Upper lobe of right lung (tissue), 1 donor: ENCODE measurements at regions not wholly inside any gene's neighbourhood (a gene's known extent, or its start where the extent isn't known, plus 50 kb on each side); places are given as distances from the start of the nearest gene placed in this dataset.

Source experiments
- ATAC-seq: fragments of 200-7000 bp; cut with Tn5 transposase; one replicate; pipeline ENCODE4 v1.9.1; 2020; ENCODE audit warnings: mild to moderate bottlenecking, moderate library complexity
- DNase-seq: peaks from one replicate; pipeline ENCODE4 v3.0.0-alpha.2; 2020
- H3K27ac ChIP-seq: fragments of 200-600 bp; one replicate; pipeline ENCODE4 v1.8.0; 2022
- H3K27me3 ChIP-seq: fragments of 200-600 bp; one replicate; pipeline ENCODE4 v1.8.0; 2022; ENCODE audit warnings: mild to moderate bottlenecking
- H3K36me3 ChIP-seq: fragments of 200-600 bp; one replicate; pipeline ENCODE4 v1.8.0; 2022
- H3K4me1 ChIP-seq: fragments of 200-600 bp; one replicate; pipeline ENCODE4 v1.8.0; 2022
- H3K4me3 ChIP-seq: fragments of 200-600 bp; one replicate; pipeline ENCODE4 v1.8.0; 2022; ENCODE audit warnings: mild to moderate bottlenecking
- H3K9me3 ChIP-seq: fragments of 200-600 bp; one replicate; pipeline ENCODE4 v1.8.0; 2022
- intact Hi-C: fragments of 100-400 bp; cut with DNase I; formaldehyde crosslinking; loops from one replicate; pipeline ENCODE4 v1.11.0; 2022
- TF ChIP-seq, protein P1 (sequence below): fragments of 200-600 bp; IDR thresholded peaks from one replicate; pipeline ENCODE4 v1.8.0; 2022; ENCODE audit warnings: antibody characterized with exemption
- donor health status: DM: no; HTN: yes; CAD: no; lungs with severe emphysema.

DNA sequence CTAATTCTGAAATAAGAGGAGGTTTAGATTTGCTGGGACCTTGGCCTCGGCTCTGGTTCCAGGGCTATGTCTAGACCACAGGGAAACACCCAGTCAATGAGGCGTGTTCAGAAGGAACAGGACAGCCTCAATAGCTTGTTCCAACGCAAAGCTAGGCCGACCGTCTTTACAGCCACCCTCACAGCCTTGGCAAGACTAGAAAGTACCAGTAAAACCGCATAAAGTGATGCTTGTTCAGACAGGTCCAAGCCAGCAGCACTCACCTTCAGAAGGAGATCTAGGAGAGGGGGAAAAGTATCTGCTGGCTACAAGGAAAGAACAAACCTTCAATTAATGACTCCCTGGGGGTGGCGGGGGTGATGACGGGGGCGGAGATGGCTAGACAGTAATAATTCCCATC is 50.1 kb upstream of the LMTK2 start:
- Histone ChIP-seq H3K27me3 (no peaks in the 10 kb centered on the region), H3K27ac (no peak overlapping the region), H3K36me3 (no peaks in the 10 kb centered on the region), H3K4me3 (no peak overlapping the region), H3K4me1 (no peaks in the 10 kb centered on the region), H3K9me3 (no peaks in the 10 kb centered on the region)
- ATAC-seq (no peak), DNase-seq (no peak)
- TF ChIP-seq, protein P1, sequence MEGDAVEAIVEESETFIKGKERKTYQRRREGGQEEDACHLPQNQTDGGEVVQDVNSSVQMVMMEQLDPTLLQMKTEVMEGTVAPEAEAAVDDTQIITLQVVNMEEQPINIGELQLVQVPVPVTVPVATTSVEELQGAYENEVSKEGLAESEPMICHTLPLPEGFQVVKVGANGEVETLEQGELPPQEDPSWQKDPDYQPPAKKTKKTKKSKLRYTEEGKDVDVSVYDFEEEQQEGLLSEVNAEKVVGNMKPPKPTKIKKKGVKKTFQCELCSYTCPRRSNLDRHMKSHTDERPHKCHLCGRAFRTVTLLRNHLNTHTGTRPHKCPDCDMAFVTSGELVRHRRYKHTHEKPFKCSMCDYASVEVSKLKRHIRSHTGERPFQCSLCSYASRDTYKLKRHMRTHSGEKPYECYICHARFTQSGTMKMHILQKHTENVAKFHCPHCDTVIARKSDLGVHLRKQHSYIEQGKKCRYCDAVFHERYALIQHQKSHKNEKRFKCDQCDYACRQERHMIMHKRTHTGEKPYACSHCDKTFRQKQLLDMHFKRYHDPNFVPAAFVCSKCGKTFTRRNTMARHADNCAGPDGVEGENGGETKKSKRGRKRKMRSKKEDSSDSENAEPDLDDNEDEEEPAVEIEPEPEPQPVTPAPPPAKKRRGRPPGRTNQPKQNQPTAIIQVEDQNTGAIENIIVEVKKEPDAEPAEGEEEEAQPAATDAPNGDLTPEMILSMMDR: no peak
- intact Hi-C loops: no loop called here
